NCI-H226 (cell line): ENCODE measurements at regions not wholly inside any gene's neighbourhood (a gene's known extent, or its start where the extent isn't known, plus 50 kb on each side); places are given as distances from the start of the nearest gene placed in this dataset.

Experiments used
- DNase-seq: peaks from one replicate; pipeline ENCODE4 v3.0.0-alpha.2; 2015

- DNase-seq: no peak
Observed at GRCh38 chr14:97367278-97367677, 570.1 kb downstream of the VRK1 start.

GRCh38 chr14:97368049-97368448 lies 570.9 kb downstream of the VRK1 start:
- DNase-seq: no peak

GRCh38 chr14:97368900-97369564 lies 571.9 kb downstream of the VRK1 start:
- DNase-seq: no peak

- DNase-seq: no peak
Observed at GRCh38 chr14:97369901-97370300, 572.7 kb downstream of the VRK1 start.

GRCh38 chr14:97376310-97376709 lies 579.1 kb downstream of the VRK1 start:
- no peak for DNase-seq

- DNase-seq: no peak
Observed at GRCh38 chr14:97377550-97377949, 580.4 kb downstream of the VRK1 start.

GRCh38 chr14:97379091-97379531 lies 581.9 kb downstream of the VRK1 start:
- DNase-seq: no peak

GRCh38 chr14:97380539-97380941 lies 583.4 kb downstream of the VRK1 start:
- no peak for DNase-seq

GRCh38 chr14:97381309-97381708 lies 584.1 kb downstream of the VRK1 start:
- DNase-seq: no peak

- DNase-seq: no peak
Observed at GRCh38 chr14:97382616-97383226, 585.5 kb downstream of the VRK1 start.

- DNase-seq: no peak
Observed at GRCh38 chr14:97385727-97386126, 588.5 kb downstream of the VRK1 start.

GRCh38 chr14:97387252-97387874 lies 590.2 kb downstream of the VRK1 start:
- no peak for DNase-seq

GRCh38 chr14:97388408-97388807 lies 591.2 kb downstream of the VRK1 start:
- no peak for DNase-seq

GRCh38 chr14:97390096-97390724 lies 593.0 kb downstream of the VRK1 start:
- no peak for DNase-seq

- DNase-seq: no peak
Observed at GRCh38 chr14:97393244-97393643, 596.1 kb downstream of the VRK1 start.

GRCh38 chr14:97395068-97395467 lies 597.9 kb downstream of the VRK1 start:
- DNase-seq: no peak

- no peak for DNase-seq
Observed at GRCh38 chr14:97401714-97402113, 604.5 kb downstream of the VRK1 start.

- DNase-seq: no peak
Observed at GRCh38 chr14:97402279-97402678, 605.1 kb downstream of the VRK1 start.

GRCh38 chr14:97407701-97408407 lies 610.7 kb downstream of the VRK1 start:
- DNase-seq: no peak

- no peak for DNase-seq
Observed at GRCh38 chr14:97408503-97408902, 611.3 kb downstream of the VRK1 start.

- no peak for DNase-seq
Observed at GRCh38 chr14:97408937-97409815, 612.0 kb downstream of the VRK1 start.
